Activated B cell treated with CpG ODN at 0.5 μM for 24 hours (primary cell): ENCODE measurements at regions not wholly inside any gene's neighbourhood (a gene's known extent, or its start where the extent isn't known, plus 50 kb on each side); places are given as distances from the start of the nearest gene placed in this dataset.

ENCODE experiments used
- ATAC-seq: fragments of 200-7000 bp; cut with Tn5 transposase; one replicate; pipeline ENCODE4 v1.10.0; 2021; ENCODE audit warnings: low read depth, mild to moderate bottlenecking, moderate library complexity
- CTCF ChIA-PET: fragments of 350-600 bp; sonication (Branson Sonifier 250); formaldehyde crosslinking; loops from one replicate; lab custom pipeline; 2021; ENCODE audit warnings: antibody characterized with exemption; lab: Charles Lee
- POLR2A ChIA-PET: fragments of 350-600 bp; sonication (Branson Sonifier 250); formaldehyde crosslinking; loops from one replicate; lab custom pipeline; 2021; ENCODE audit warnings: antibody characterized with exemption; lab: Charles Lee
- DNase-seq: peaks from one replicate; pipeline ENCODE4 v3.0.0; 2022
- H3K27ac Mint-ChIP-seq: one replicate; pipeline ENCODE4 v1.8.0; 2020; ENCODE audit warnings: mixed read lengths
- H3K27me3 Mint-ChIP-seq: one replicate; pipeline ENCODE4 v1.8.0; 2021; ENCODE audit warnings: mixed read lengths
- H3K36me3 Mint-ChIP-seq: one replicate; pipeline ENCODE4 v1.8.0; 2021; ENCODE audit warnings: low read depth, mixed read lengths
- H3K4me1 Mint-ChIP-seq: one replicate; pipeline ENCODE4 v1.8.0; 2021; ENCODE audit warnings: mixed read lengths
- H3K4me3 Mint-ChIP-seq: one replicate; pipeline ENCODE4 v1.8.0; 2020; ENCODE audit warnings: mild to moderate bottlenecking, mixed read lengths
- H3K9me3 Mint-ChIP-seq: one replicate; pipeline ENCODE4 v1.8.0; 2020; ENCODE audit warnings: mixed read lengths
- intact Hi-C: fragments of 100-400 bp; cut with micrococcal nuclease; formaldehyde crosslinking; loops from one replicate; pipeline ENCODE4 v1.15.1; 2024
- TF ChIP-seq, protein P1 (sequence below): fragments of 200-600 bp; IDR thresholded peaks from one replicate; pipeline ENCODE4 v1.8.0; 2022; ENCODE audit warnings: antibody characterized with exemption, mild to moderate bottlenecking

DNA sequence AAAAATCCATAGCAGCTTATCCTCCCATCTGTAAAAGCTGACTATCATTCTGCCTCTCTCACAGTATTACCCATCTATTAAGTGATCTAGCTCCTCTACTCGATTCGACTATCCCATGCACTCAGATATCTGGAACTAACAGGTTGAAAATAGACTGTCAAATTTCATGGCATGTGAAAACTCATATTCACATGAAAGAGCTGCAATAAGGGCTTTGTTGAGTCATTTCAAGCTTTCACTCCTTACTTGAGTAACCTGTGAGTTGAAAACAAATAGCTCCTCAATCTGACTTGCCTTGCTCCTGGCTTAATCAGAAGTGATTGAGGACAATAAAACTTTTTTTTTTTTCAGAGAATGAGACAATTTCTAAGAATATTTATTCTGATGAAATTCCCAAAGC lies 192.4 kb upstream of the ERBB4 start:
- DNase-seq (no peak), ATAC-seq (no peak)
- CTCF ChIA-PET: interaction anchor here (1.9 kb wide), 1 partner anchor 422 kb away, joined by 4 read pairs; no protein-coding TSS in a partner anchor
- H3K4me3 Mint-ChIP-seq: no peak overlapping the region
- TF ChIP-seq, protein P1, sequence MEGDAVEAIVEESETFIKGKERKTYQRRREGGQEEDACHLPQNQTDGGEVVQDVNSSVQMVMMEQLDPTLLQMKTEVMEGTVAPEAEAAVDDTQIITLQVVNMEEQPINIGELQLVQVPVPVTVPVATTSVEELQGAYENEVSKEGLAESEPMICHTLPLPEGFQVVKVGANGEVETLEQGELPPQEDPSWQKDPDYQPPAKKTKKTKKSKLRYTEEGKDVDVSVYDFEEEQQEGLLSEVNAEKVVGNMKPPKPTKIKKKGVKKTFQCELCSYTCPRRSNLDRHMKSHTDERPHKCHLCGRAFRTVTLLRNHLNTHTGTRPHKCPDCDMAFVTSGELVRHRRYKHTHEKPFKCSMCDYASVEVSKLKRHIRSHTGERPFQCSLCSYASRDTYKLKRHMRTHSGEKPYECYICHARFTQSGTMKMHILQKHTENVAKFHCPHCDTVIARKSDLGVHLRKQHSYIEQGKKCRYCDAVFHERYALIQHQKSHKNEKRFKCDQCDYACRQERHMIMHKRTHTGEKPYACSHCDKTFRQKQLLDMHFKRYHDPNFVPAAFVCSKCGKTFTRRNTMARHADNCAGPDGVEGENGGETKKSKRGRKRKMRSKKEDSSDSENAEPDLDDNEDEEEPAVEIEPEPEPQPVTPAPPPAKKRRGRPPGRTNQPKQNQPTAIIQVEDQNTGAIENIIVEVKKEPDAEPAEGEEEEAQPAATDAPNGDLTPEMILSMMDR: no peak
- H3K9me3 Mint-ChIP-seq: no peaks in the 10 kb centered on the region
- H3K4me1 Mint-ChIP-seq: no peaks in the 10 kb centered on the region
- POLR2A ChIA-PET: no interaction called here
- intact Hi-C loops: no loop called here
- H3K27me3 Mint-ChIP-seq: no peaks in the 10 kb centered on the region
- no peak overlapping the region for H3K27ac Mint-ChIP-seq
- H3K36me3 Mint-ChIP-seq: no peaks in the 10 kb centered on the region

DNA sequence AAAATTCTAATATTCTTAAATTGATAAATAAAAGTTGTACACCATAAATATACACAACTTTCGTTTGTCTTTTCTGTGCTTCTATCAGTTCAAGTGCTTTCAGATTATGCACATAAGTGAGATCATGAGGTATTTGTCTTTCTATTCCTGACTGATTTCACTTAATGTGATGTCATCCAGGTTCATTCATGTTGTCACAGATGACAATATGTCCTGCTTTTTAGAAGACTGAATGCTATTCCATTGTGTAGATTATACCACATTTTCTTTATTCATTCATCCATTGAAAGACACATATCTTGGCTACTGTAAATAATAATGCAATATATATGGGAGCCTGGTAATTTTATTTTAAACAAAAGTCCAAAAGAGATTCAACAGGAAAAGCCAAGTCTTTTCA lies 190.1 kb upstream of the ERBB4 start:
- Mint-ChIP-seq H3K4me1 (no peaks in the 10 kb centered on the region), H3K9me3 (peaks cover 6% of the 10 kb centered on the region), H3K27me3 (no peaks in the 10 kb centered on the region), H3K4me3 (no peak overlapping the region), H3K27ac (no peak overlapping the region), H3K36me3 (no peaks in the 10 kb centered on the region)
- intact Hi-C loops: no loop called here
- TF ChIP-seq, protein P1: no peak
- CTCF ChIA-PET: no interaction called here
- no peak for ATAC-seq
- POLR2A ChIA-PET: no interaction called here
- no peak for DNase-seq

DNA sequence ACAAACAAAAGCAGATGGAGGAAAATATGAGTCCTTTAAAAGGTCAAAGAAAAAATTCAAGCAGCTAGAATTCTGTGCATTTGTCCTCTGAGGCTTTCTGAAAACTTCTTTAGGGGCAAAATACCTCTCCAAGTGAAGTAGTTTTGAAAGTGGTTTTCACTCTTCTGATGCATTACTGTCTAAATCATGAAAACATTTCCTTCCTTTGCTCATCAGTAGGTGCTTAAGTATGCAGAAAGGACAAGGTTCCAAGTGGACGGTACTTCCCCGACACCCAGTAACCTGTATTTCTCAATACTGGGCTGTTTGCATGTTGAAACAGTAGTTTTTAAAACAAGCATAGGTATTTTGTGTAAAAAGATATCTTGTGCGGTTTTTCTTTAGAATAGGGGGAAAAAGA lies 189.1 kb upstream of the ERBB4 start:
- ChIA-PET POLR2A (no interaction called here), CTCF (no interaction called here)
- H3K27ac Mint-ChIP-seq: no peak overlapping the region
- no peaks in the 10 kb centered on the region for H3K27me3 Mint-ChIP-seq
- no peak overlapping the region for H3K4me3 Mint-ChIP-seq
- peaks cover 6% of the 10 kb centered on the region for H3K9me3 Mint-ChIP-seq
- H3K4me1 Mint-ChIP-seq: no peaks in the 10 kb centered on the region
- TF ChIP-seq, protein P1: no peak
- no peak for DNase-seq
- intact Hi-C loops: no loop called here
- ATAC-seq: no peak
- H3K36me3 Mint-ChIP-seq: no peaks in the 10 kb centered on the region

DNA sequence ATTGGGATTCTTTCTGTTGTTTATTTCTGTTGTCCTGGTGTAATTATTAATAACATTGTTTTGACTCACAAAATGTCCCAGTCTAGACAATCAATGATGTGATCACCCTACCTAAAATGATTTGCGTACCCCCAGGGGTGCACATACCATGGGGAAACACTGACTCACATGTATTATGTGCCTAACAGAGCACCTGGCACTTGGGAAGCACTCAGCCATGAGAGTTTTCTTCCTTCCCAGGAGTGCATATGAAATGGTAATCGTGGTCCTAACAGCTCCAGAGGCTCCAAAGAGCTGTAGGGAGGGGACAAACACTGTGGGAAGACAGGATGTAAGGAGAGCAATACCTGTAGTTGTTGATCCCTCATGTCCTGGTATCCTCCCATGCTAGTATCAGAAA lies 187.8 kb upstream of the ERBB4 start:
- ATAC-seq (no peak), DNase-seq (no peak)
- Mint-ChIP-seq H3K27me3 (peaks cover 3% of the 10 kb centered on the region), H3K4me1 (no peaks in the 10 kb centered on the region), H3K9me3 (peaks cover 6% of the 10 kb centered on the region), H3K36me3 (no peaks in the 10 kb centered on the region), H3K4me3 (no peak overlapping the region), H3K27ac (no peak overlapping the region)
- POLR2A ChIA-PET: no interaction called here
- CTCF ChIA-PET: no interaction called here
- intact Hi-C loops: no loop called here
- TF ChIP-seq, protein P1: no peak

DNA sequence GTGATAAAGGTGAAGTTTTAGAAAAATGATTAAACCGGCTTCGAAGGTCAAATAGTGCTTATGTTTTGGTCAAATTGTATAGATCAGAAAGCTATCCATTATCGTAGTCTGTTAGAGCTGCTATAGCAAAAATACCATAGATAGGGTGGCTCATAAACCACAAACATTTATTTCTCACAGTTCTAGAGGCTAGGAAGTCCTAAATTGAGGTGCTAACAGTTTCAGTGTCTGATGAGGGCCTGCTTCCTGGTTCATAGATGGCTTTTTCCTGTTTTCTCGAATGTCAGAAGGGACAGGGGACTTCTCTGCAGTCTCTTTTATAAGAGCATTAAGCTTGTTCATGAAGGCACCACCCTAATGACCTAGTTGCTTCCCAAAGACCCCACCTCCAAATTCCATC lies 186.6 kb upstream of the ERBB4 start:
- no peak overlapping the region for H3K4me3 Mint-ChIP-seq
- ChIA-PET CTCF (no interaction called here), POLR2A (no interaction called here)
- DNase-seq (no peak), ATAC-seq (no peak)
- no peaks in the 10 kb centered on the region for H3K4me1 Mint-ChIP-seq
- H3K27ac Mint-ChIP-seq: no peak overlapping the region
- H3K9me3 Mint-ChIP-seq: peaks cover 6% of the 10 kb centered on the region
- H3K27me3 Mint-ChIP-seq: peaks cover 3% of the 10 kb centered on the region
- intact Hi-C loops: no loop called here
- TF ChIP-seq, protein P1: no peak
- no peaks in the 10 kb centered on the region for H3K36me3 Mint-ChIP-seq
